GM12872 (cell line): ENCODE measurements at regions not wholly inside any gene's neighbourhood (a gene's known extent, or its start where the extent isn't known, plus 50 kb on each side); places are given as distances from the start of the nearest gene placed in this dataset.

Source experiments
- CTCF ChIP-seq: IDR thresholded peaks from 3 replicates; pipeline ENCODE4 v1.5.1; 2011; ENCODE audit warnings: low read depth, mild to moderate bottlenecking, low read length, moderate library complexity; ENCODE audit not compliant: insufficient read depth

GRCh38 chr11:44371706-44372105, 61.8 kb upstream of the ALX4 start:
- no peak for TF ChIP-seq CTCF

GRCh38 chr11:44372989-44373388, 63.0 kb upstream of the ALX4 start:
- no peak for TF ChIP-seq CTCF

DNA sequence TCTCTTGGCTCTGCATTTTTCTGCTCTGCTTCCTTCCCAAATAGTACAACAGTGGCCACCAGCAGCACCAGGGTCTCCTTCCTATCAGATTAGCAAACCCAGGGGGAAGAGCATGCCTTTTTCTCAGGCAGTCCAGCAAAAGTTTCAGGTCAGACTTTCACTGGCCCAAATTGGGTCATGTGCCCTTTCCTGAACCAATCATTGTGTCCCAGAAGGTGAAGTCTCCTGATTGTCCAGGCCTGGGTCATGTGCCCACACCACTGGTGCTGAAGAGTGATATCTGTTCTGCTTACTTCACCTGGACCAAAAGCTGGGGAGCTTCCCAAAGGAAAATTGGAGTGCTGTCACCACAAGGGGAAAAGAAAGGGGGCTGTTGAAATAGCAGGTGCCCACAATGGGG, 64.1 kb upstream of the ALX4 start:
- TF ChIP-seq CTCF, result no peak

DNA sequence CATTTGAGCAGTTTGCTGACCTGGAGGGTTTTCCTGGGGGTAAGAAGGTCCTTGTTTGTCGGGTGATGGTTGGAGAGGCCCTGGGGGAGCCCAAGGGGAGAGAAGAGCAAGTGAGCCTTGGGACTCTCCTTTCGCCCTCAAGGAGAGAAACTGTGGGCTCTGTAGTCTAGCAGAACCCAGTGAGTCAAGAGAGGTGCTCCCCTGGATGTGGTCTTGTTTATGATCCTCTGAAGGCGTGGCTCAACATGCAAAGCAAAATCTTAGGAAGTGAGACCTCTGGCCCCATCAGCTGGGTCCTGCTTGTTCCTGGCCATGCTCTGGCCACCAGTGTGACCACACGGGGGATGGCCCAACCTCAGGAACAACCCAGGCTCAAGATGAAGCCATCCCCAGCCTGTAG, 66.5 kb upstream of the ALX4 start:
- TF ChIP-seq CTCF, result no peak

DNA sequence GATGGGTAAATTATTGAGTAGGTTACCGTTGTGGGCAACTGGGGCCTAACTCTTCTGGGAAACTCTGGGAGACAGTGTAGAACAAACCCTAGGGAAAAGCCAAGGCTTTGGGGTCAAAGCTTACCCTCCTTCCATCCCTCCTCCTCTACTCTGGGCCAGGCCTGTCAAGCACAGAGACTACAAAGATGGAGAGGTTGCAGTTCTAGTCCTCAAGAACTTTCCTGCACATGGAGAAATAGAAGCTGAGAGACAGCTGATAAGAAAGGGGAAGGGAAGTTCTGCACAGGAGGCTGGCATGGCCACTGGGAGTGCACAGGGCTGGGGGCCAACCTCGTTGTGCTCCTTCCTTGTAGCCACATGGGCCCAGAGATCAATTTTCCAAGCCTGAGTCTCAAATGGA, 67.2 kb upstream of the ALX4 start:
- no peak for TF ChIP-seq CTCF

GRCh38 chr11:44377914-44378321, 68.0 kb upstream of the ALX4 start:
- TF ChIP-seq CTCF, result no peak

- no peak for TF ChIP-seq CTCF
These were observed 69.4 kb upstream of the ALX4 start for GRCh38 chr11:44379141-44380008.
